CD4-positive, alpha-beta T cell treated with Interleukin-17A for 1 hour (primary cell): ENCODE measurements at regions not wholly inside any gene's neighbourhood (a gene's known extent, or its start where the extent isn't known, plus 50 kb on each side); places are given as distances from the start of the nearest gene placed in this dataset.

ENCODE experiments used
- DNase-seq: peaks from one replicate; pipeline ENCODE4 v3.0.0-alpha.2; 2020

DNA sequence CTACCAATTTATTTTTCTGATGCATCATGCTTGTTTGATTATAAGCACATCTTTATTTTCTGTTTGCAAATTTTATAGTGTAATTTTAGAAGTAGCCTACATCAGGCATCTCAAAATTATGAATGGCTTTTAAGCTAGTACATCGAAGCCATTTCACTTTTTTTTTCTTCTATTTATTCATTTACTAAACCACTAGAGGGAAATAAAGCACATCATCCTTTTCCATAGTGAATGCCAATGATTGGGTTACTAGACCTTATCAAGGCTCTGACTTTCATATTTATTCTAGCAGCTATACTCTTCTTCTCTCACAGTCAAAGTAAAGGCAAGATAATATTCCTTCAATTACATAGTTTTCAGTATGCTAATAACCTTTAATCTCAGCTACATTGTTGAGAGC is 736.4 kb upstream of the LRFN5 start:
- no peak for DNase-seq

DNA sequence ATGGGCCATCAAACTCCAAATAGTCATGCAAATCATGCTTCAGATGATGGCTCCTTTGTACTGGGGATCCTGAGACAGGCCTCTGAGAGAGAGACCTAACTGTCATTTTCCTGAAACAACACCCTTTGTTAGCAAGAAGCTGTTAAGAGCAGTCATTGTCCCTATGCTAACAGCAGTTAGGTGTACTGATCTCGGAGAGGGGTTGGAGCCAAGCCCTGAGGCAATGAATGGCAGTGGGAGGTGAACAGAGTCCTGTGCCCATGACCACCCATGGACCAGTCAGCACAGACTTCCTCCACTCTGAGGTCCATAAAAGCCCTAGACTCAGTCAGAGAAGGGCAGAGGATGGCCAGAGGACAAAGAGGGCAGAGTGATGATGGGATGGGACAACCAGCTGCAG is 747.6 kb upstream of the LRFN5 start:
- DNase-seq, result no peak

DNA sequence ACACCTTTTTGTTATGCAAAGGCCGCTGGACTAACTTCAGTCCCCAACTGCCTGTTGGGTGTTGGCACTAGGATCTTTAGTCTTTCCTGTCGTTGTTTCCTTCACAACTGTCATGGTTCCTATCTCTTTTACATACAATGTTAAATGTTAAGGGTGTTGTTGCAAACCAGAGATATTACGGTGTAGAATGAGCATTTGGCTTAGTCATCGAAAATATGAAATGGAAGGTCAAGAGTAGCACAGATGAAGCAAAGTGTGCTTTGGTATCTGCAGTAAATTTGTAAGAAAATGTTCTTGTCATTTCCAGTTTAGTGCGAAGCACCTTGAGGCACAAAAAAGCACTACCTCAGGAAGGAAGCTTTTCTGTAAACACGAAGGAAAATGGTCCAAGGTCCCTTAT is 751.3 kb upstream of the LRFN5 start:
- no peak for DNase-seq

DNA sequence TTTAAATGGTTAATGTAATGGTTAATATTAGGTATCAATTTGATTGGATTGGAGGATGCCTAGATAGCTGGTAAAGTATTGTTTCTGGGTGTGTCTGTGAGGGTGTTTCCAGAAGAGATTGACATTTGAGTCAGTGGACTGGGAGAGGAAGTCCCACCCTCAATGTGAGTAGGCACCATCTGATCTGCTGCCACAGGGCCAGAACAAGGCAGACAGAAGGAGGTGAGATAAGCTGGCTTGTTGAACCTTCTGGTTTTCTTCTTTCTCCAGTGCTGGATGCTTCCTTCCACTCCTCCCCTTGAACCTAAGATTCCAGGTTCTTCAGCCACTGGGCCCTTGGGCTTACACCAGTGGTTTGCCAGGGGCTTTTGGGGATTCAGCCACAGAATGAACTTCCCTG is 756.5 kb upstream of the LRFN5 start:
- no peak for DNase-seq

DNA sequence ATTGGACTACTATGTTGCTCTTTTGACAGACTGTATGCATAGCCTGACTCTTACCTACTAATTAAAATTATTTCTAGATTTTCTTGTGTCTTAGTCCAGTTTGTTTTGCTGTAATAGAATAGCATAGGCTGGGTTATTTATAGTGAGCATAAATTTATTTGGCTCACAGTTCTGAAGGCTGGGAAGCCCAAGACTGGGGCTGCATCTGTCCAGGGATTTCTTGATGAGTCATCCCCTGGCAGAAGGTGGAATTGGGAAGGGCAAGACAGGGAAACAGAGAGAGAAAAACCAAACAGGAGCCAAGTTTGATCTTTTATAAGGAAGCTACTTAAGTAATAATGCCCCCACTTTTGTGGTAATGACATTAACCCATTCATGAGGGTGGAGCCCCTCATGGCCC is 759.2 kb upstream of the LRFN5 start:
- no peak for DNase-seq

DNA sequence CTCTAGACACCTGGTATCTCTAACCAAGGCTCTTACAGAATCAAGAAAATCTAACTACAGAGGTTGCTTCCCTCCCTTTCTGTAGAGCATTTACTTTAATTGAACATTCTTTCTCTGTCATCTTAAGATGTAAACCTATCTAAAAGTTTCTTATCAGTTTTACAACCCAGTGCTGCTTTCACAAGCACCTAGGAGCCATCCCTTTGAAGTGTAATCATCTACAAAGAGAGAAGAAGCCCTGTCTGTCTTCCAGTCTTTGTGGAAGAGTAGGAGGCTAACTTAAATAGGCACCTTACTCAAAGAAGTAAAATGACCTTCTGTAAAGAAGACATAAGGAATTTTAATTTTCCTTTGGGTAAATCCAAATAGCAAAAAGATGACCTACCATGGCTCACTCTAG is 763.9 kb upstream of the LRFN5 start:
- no peak for DNase-seq

DNA sequence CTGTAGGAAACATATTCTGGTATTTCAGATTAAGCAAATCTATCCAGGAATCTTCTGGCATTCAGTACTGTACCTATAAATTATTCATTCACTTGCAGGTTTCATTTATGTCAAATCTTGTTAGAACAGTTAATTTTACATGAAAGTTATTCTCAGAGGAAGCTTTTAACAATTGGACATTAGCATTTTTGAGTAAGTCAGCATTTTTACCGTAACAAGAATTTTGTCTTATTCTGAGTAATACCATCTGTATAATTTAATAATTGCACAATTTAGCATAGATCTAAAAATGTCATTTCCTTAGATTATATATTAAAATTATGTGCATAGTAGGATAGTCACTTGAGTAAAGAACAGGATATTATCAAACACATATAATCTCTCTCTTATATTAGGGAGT is 764.8 kb upstream of the LRFN5 start:
- no peak for DNase-seq

DNA sequence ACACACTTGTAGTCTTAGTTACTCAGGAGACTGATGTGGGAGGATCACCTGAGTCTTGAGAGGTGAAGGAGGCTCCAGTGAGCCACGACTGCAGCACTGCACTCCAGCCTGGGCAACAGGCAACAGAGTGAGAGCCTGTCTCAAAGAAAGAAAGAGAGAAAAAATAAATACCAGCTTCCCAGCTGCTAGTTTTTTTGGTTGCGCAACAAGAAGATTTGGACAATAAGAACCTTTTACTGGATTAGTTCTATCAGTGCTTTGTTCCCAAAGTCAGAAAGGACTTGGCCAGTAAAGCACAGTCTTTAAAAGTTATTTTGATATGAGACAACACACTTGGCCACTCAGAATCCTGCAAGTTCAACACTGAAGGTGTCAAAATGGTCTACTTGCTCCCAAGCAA is 768.1 kb upstream of the LRFN5 start:
- no peak for DNase-seq

DNA sequence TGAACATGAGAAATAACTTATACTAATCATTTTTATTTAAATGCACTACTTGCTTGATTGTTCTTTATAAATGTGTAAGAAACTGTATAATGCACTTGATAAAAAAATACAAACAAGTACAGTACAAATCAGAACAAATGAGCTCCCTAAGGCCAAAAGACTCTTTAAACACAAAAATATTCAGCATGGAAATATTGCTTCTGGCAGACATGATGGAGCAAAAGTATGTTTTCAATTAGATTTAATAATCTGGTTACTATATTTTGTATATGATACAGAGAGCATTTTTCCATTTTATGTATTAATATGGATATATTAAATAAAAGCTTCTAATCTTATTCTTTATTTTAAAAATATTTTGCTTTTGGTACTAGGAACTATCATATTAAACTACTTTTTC is 800.2 kb upstream of the LRFN5 start:
- no peak for DNase-seq

DNA sequence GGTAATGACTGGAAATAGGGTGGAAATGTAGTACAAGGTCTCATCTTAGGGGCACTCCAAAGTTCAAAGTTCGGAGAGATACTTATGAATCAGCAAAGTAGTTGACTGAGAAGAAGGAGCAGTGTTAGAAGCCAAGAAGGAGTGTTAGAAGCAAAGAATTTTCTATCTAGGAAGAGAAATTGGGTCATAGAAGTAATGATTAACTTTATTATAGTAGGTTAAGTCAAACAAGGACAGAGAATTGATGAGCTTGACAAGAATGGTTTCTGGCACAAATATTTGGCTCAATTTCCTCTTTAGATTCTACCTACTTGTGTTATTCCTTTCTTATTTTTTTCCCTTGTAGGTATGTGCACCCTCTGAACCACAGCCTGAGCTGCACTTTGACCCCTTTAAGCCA is 810.5 kb upstream of the LRFN5 start:
- no peak for DNase-seq

DNA sequence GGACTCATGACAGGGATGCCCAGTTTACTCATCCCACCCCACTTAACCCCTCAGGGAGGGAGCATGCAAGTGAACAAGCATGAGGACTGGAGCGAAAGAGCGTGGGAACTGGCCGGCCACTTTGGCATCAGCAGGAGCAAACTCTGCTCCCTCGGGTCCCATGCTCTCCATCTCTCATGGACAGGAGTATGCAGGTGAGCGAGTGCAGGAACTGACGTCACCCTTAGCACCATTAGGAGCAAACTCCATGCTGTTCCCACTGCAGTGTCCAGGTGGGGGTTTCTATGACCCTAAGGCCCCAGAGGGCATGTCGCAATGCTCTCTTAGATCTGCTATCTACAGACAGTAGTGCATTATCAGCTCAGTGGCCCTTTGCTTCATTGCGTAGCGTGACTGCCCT is 821.8 kb upstream of the LRFN5 start:
- no peak for DNase-seq

DNA sequence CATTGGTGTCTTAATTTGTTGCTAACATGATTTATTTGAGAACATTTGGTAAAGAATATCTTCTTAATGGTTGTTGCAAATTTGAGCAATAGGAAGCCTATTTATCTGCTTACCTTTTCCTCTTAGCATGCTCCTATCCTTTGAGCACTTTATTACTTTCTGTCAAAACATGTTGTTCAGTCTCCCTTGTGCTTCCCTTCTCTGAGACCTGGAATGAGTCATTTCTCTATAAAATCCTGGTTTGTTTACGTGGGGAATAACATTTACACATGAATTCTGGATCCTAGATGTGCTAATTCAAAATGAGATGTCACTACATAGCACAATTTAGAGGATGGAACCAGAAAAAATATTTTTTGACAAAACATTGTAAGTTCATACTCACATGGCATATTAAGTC is 844.0 kb upstream of the LRFN5 start:
- DNase-seq, result no peak

DNA sequence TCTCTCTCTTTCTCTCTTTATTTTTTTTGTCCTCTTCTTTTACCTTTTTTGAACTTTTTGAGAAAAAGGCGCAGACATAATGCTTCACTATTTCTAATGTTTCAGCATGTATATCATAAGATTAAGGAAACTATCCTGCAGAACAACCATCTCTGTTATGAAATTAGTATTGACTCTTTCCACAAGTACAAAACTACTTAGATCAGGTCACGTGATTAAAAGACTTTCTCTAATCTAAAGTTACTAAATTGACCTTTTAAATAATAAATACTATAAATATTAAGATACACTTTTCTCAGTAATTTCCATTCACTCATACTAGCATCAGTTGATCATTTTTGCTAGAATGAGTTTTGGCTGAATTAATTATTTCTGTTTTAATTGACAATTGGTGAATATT is 844.5 kb upstream of the LRFN5 start:
- DNase-seq, result no peak

DNA sequence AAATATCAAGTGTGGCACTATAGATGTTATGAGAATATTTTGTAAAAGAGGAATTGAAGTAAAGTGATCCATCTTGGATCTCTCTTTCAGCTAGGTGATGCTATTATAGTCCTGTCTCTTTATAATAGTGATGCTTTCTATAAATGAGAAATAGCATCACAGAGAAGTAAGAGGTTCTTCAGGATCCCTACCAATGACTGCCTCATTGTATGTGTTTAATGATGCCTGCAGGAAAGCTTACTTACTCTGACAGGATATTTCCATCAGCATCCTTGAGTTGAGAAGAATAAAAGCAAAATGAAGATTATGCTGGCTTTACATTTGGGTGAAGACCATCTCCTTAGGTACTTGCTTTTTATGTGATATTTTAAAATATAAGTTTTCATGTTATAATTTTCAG is 846.0 kb upstream of the LRFN5 start:
- no peak for DNase-seq

DNA sequence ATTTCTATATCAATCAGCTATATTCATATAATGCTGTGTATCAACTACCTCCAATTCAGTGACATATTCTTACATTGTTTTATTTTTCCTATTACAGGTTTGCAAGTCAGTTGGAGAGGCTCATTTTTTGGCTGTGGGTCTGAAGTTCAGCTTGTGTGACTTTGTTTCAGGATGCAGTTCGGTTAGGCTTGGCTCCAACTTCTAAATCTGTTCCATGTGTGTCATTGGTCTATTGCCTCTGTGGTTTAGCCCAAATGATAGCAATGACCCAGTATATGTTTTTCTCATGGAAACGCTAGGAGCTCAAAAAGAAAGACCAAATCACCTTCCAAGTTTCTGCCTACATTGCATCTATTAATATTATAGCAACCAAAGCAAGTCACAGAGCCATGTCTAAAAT is 848.6 kb upstream of the LRFN5 start:
- DNase-seq, result no peak

DNA sequence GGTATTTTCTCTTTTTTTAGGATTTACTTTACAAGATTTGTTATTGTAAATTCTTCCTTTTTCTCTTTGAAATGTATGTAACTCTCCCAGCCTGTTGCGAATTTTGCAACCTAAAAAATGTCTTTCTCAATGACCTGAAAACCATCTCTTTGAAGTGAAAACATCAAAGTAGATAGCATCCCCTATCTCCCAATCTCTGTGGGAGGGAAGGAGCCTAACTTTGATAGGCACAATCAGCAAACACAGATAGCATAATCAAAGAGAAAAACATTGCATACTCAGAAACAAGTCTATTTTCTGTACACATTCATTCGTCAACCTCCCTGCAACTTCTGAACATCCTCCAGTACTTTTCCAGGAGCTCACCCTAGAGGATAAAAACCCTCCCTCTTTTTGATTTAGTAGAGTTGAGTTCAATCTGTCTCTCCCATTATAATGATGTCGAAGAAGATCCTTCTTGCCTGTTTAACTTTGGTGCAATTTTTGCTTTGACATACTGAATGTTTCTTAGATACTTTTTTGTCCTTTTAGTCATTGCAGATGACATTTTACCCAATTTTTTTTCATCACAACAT is 849.2 kb upstream of the LRFN5 start:
- no peak for DNase-seq

DNA sequence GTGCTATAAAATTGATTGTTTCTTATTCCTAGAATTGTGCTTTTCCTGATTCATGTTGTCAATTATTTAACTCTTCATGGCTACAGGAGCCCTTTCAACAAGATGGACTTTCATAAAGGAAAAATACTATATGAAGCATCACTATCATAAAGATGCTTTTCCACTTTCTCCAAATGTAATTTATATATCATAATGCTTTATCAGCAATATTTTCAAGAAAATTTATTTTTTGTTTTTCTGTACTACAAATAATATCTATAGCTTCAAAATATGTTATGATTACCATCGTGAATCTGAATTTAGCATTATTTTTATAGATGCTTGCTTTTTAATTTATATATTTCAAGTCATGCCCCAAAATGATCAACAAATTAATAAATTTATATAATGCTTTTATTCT is 873.5 kb upstream of the LRFN5 start:
- DNase-seq, result no peak

DNA sequence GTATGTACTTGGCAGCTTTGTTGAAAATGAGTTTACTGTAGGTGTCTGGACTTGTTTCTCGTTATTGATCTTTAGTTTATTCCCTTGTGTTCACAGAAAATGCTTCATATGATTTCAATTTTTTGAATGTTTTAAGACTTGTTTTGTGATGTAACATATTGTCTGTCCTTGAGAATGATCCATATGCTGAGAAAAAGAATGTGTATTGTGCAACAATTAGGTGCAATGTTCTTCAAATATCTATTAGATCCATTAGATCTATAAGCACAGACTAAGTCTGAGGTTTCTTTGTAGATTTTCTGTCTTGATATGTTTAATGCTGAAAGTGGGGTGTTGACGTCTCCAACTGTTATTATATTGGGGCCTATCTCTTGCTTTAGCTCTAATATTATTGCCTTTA is 879.6 kb upstream of the LRFN5 start:
- DNase-seq, result no peak

DNA sequence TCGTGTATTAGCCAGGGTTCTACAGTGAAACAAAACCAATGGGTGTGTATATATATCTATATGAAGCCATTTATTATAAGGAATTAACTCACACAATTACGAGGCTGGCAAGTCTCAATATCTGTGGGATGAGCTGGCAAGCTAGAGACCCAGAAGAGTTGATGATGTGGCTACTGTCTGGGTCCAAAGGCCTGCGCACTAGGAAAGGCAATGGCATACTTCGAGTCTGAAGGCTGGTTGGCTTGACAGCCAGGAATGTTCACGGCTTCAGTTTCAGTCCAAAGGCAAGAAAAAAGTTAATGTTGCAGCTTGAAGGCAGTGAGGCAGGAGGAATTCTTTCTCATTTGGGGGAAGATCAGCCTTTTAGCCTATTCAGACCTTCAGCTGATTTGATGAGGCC is 893.3 kb upstream of the LRFN5 start:
- no peak for DNase-seq

DNA sequence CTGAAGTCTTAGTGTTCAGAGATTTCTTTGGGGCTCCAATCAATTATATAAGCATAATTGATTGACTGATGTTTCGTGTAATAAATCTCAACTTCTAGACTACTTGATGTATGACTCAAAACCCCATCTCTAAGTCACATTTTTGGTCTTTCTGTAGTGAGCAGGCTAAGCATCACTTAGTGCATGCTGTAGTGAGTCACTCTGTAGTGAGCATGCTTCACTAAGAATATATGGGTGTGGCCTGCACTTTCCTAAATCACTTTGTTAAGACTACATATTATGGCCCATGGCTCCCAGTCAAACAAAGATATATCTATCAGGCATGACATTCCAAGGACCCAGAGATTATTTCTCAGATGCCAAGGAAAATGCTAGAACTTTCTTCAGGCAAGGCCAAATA is 909.4 kb upstream of the LRFN5 start:
- DNase-seq, result no peak

DNA sequence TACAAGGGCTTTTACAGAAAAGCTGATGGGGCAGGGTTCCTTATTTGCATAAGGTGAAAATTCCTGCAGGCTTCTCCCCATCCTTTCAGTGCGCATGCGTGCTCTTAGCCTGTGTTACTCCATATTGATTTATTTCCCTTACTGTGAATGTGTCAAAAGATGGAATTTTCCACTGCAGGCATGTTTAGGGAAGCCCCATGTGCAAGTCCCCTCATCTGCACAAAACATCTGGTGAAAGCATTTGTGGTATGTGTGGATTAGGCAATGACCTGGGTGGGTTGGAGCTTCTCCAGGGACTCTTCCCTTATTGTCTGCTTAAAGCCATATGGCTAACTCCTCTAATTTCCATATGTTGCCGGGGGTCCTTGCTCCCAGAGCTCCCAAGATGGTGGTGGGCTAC is 912.7 kb upstream of the LRFN5 start:
- no peak for DNase-seq

DNA sequence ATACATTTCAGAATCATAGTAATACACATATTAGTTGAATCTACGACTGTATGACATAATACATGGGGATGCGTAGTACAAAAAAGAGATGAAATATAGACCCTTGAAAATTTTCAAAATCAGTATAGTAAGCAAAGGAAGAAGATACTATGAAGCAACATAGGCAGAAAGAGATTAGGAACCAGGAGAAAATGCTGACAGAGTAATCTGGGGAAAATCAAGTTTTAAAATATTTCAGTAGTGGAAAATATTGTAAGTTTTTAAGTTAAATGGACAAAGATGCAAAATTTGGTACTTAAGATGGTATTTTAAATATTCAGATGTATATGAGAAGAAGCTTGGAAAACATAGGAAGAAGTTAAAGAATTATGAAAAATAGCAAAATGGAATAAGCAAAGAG is 915.6 kb upstream of the LRFN5 start:
- no peak for DNase-seq

DNA sequence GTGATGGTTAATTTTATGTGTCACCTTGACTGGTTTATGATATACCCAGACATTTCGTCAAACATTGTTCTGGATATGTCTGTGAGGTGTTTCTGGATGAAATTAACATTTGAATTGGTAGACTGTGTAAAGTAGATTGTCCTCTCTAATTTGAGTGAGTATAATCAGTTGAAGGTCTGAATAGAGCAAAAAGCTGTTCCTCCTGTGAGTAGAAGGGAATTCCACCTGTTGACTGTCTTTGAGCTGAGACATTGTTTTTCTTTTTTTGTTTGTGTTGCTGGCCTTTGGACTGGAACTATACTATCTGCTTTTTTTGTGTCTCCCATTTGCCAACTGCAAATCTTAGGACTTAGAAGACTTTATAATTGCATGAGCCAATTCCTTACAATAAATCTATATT is 920.9 kb upstream of the LRFN5 start:
- no peak for DNase-seq

DNA sequence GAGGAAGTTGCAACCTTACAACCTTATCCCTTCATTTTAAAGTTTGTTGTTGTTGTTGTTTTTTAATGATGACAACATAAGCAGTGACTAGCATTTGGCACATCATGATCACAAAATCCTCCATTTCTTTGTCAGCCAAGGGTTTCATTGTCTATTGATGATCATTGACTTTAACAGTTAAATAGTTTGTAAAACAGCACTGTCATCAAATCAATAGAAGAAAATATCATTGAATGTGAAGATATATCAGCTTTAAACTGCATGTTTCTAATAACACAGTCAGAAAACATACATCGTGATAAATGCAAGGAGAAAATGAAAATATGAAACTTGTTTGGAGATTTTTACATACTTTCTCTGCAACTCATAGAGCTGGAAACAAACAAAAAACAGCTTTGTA is 922.3 kb upstream of the LRFN5 start:
- no peak for DNase-seq

DNA sequence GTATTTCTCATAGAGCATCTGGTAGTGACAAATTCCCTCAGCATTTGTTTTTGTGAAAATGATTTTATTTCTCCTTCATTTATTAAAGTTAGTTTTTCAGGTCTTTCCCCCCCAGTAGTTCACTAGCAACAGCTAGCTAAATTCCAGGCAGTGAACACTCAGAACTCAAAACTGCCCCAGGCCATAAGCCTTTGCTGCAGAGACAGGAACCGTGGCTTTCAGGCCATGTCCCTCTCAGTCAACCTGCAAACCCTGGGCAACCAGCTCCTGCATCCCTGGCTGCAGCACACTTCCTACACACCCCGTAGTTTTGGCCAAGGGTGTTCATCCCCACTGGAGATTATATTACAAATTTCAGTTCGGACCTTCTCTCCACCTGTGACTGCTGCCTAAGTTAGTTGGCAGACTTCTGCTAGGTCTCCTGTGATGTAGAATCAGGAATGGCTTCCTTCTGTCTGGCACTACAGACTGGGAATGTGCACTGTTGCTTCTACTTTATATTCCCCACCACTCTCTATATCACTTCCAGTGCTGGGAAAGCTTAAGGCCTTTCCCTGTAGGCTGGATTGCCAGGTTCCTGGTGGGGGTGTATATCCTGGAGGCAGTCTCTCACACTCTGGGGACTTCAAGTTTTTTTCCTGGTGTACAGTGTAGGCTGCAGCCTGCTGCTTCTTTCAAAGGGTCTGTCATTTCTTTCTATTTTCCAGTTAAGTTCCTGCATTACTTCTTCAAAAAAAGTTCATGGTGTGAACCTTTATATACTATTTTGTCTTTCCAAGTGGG is 924.4 kb upstream of the LRFN5 start:
- no peak for DNase-seq
